ENCODE measurements at regions not wholly inside any gene's neighbourhood (a gene's known extent, or its start where the extent isn't known, plus 50 kb on each side); places are given as distances from the start of the nearest gene placed in this dataset.

- Histone ChIP-seq H4K91ac (replicated peaks; ENCODE audit: insufficient read length, low read length) (no peak overlapping the region), H3K14ac (ENCODE audit: insufficient read length) (no peak overlapping the region), H3K36me3 (ENCODE audit: control insufficient read depth in 2 of 4, insufficient read depth in 4 of 4, low read length in 3 of 4) (no peaks in the 10 kb centered on the region), H3K79me1 (ENCODE audit: low read depth, low read length) (no peaks in the 10 kb centered on the region), H3K9ac (replicated peaks in 1 of 4; ENCODE audit: extremely low read depth in 1 of 4, low read depth in 3 of 4, low read length in 3 of 4) (no peak overlapping the region), H3K4me2 (ENCODE audit: insufficient read depth in 1 of 2, low read depth in 2 of 2, low read length in 2 of 2) (no peak overlapping the region), H3K4ac (replicated peaks; ENCODE audit: insufficient read length, low read depth, low read length) (no peak overlapping the region), H2AK5ac (ENCODE audit: low read depth, low read length) (no peak overlapping the region), H3K79me2 (ENCODE audit: control insufficient read depth in 1 of 2, insufficient read depth in 2 of 2, low read length in 2 of 2) (no peaks in the 10 kb centered on the region), H3K23me2 (ENCODE audit: low read depth, low read length) (peaks cover 8% of the 10 kb centered on the region; the same call in 1 of the 2 replicates), H4K8ac (ENCODE audit: extremely low read depth, insufficient read depth, low read length) (no peak overlapping the region), H4K20me1 (replicated peaks in 1 of 2; ENCODE audit: control insufficient read depth in 1 of 2, insufficient read depth in 2 of 2, low read length in 2 of 2) (no peaks in the 10 kb centered on the region), H2BK12ac (ENCODE audit: low read depth, low read length) (no peak overlapping the region), H3K27ac (ENCODE audit: low read depth, low read length) (no peak overlapping the region), H3K4me3 (ENCODE audit: extremely low read depth in 1 of 4, insufficient read depth in 2 of 4, low read depth in 3 of 4, low read length in 4 of 4) (no peak overlapping the region), H3K4me1 (replicated peaks in 1 of 4; ENCODE audit: control insufficient read depth in 3 of 4, insufficient read depth in 4 of 4, low read length in 3 of 4) (no peaks in the 10 kb centered on the region; a peak in 2 of 7 replicates), H2BK20ac (ENCODE audit: low read length) (no peak overlapping the region), H2BK120ac (replicated peaks; ENCODE audit: low read depth, low read length) (no peak overlapping the region), H2BK15ac (ENCODE audit: low read length) (no peak overlapping the region), H3K9me3 (ENCODE audit: insufficient read depth in 2 of 2, low read depth in 1 of 2, low read length in 1 of 2) (no peaks in the 10 kb centered on the region; a peak in 1 of 4 replicates), H3K27me3 (replicated peaks in 1 of 4; ENCODE audit: control insufficient read depth in 3 of 4, extremely low read depth in 1 of 4, insufficient read depth in 3 of 4, low read length in 3 of 4) (peaks cover 0 to 8% (median 2%) of the 10 kb centered on the region in 4 experiments; a peak in 3 of 7 replicates), H3K23ac (ENCODE audit: insufficient read length) (no peak overlapping the region), H4K5ac (ENCODE audit: insufficient read length, low read depth, low read length) (no peak overlapping the region), H2AFZ (ENCODE audit: low read length) (no peak overlapping the region), H2BK5ac (ENCODE audit: low read depth, low read length) (no peak overlapping the region), H3K18ac (ENCODE audit: extremely low read depth, low read length) (no peak overlapping the region), H3K56ac (replicated peaks; ENCODE audit: insufficient read length, low read depth, low read length) (no peak overlapping the region)
- CTCF ChIA-PET (ENCODE audit: partially characterized antibody), result interaction anchor here (0.7 to 0.9 kb wide), 2 partner anchors 50 to 121 kb away, joined by 3 read pairs; no protein-coding TSS in a partner anchor
- FAIRE-seq (no peak), DNase-seq (ENCODE audit: low read depth in 1 of 2, low spot score in 2 of 2) (no peak)
- POLR2A ChIA-PET (ENCODE audit: partially characterized antibody), result no interaction called here
- TF ChIP-seq, protein P1, sequence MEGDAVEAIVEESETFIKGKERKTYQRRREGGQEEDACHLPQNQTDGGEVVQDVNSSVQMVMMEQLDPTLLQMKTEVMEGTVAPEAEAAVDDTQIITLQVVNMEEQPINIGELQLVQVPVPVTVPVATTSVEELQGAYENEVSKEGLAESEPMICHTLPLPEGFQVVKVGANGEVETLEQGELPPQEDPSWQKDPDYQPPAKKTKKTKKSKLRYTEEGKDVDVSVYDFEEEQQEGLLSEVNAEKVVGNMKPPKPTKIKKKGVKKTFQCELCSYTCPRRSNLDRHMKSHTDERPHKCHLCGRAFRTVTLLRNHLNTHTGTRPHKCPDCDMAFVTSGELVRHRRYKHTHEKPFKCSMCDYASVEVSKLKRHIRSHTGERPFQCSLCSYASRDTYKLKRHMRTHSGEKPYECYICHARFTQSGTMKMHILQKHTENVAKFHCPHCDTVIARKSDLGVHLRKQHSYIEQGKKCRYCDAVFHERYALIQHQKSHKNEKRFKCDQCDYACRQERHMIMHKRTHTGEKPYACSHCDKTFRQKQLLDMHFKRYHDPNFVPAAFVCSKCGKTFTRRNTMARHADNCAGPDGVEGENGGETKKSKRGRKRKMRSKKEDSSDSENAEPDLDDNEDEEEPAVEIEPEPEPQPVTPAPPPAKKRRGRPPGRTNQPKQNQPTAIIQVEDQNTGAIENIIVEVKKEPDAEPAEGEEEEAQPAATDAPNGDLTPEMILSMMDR (IDR thresholded peaks at IDR 0.05; ENCODE audit: control extremely low read depth in 1 of 3, insufficient read depth in 1 of 3, low read depth in 1 of 3, low read length in 3 of 3), result no peak
- TF ChIP-seq, protein P2, sequence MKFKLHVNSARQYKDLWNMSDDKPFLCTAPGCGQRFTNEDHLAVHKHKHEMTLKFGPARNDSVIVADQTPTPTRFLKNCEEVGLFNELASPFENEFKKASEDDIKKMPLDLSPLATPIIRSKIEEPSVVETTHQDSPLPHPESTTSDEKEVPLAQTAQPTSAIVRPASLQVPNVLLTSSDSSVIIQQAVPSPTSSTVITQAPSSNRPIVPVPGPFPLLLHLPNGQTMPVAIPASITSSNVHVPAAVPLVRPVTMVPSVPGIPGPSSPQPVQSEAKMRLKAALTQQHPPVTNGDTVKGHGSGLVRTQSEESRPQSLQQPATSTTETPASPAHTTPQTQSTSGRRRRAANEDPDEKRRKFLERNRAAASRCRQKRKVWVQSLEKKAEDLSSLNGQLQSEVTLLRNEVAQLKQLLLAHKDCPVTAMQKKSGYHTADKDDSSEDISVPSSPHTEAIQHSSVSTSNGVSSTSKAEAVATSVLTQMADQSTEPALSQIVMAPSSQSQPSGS (IDR thresholded peaks at IDR 0.05; ENCODE audit: low read length), result no peak
- TF ChIP-seq POLR2AphosphoS5 (IDR thresholded peaks at IDR 0.05; ENCODE audit: low read depth, low read length), result no peak
- no peak for TF ChIP-seq RNF2 (IDR thresholded peaks at IDR 0.05; ENCODE audit: borderline replicate concordance, low read depth, low read length, missing control alignments, poor library complexity, severe bottlenecking)
- no peak for TF ChIP-seq SP2 (IDR thresholded peaks at IDR 0.05; ENCODE audit: low read length)
- no peak for TF ChIP-seq YY1 (IDR thresholded peaks at IDR 0.05; ENCODE audit: low read depth, low read length)
- TF ChIP-seq TAF7 (optimal IDR thresholded peaks at IDR 0.05; ENCODE audit: borderline replicate concordance, low read depth, low read length), result no peak
- TF ChIP-seq CHD2 (IDR thresholded peaks at IDR 0.05; ENCODE audit: low read length), result no peak
- no peak for TF ChIP-seq KDM1A (IDR thresholded peaks at IDR 0.05; ENCODE audit: borderline replicate concordance, low read length)
- TF ChIP-seq RBBP5 (IDR thresholded peaks at IDR 0.05; ENCODE audit: borderline replicate concordance, low read depth, low read length), result no peak
- TF ChIP-seq GTF2F1 (IDR thresholded peaks at IDR 0.05; ENCODE audit: borderline replicate concordance, low read depth, low read length), result no peak
These were observed 317.8 kb downstream of the SHQ1 start for GRCh38 chr3:72530426-72530825.

Measured in H1 (cell line).